ENCODE measurements at regions not wholly inside any gene's neighbourhood (a gene's known extent, or its start where the extent isn't known, plus 50 kb on each side); places are given as distances from the start of the nearest gene placed in this dataset.
"Not testable (repeated sequence)": the region's sequence is repeated elsewhere in the genome, so short reads cannot be mapped to it uniquely, and the experiment has no call there.

DNA sequence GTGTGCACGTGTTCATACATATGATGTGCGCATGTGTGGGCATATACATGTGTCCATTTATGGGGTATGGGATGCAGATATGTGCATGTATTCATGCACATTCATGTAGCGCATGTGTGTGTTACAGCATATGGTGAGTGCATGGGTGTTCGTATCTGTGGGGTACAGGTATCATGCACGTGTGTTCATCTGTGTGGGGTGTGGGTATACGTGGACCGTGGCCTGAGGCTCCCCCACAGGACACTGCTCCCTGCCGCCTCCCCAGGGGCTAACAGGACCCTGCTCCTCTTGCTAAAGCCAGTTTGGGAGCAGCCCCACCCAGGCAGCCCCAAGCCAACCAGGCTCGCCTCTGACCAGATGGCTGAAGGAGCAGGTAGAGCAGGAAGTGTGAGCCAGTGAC is 213.4 kb upstream of the POTEB2 start:
- TF ChIP-seq, protein P1, sequence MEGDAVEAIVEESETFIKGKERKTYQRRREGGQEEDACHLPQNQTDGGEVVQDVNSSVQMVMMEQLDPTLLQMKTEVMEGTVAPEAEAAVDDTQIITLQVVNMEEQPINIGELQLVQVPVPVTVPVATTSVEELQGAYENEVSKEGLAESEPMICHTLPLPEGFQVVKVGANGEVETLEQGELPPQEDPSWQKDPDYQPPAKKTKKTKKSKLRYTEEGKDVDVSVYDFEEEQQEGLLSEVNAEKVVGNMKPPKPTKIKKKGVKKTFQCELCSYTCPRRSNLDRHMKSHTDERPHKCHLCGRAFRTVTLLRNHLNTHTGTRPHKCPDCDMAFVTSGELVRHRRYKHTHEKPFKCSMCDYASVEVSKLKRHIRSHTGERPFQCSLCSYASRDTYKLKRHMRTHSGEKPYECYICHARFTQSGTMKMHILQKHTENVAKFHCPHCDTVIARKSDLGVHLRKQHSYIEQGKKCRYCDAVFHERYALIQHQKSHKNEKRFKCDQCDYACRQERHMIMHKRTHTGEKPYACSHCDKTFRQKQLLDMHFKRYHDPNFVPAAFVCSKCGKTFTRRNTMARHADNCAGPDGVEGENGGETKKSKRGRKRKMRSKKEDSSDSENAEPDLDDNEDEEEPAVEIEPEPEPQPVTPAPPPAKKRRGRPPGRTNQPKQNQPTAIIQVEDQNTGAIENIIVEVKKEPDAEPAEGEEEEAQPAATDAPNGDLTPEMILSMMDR (IDR thresholded peaks at IDR 0.05; ENCODE audit: low read depth, low read length, missing input control), result not testable (repeated sequence)
- TF ChIP-seq TAF1 (conservative IDR thresholded peaks at IDR 0.05); FOXA1 (IDR thresholded peaks at IDR 0.05); JUND (IDR thresholded peaks at IDR 0.05); GABPA (IDR thresholded peaks at IDR 0.05 in 1 of 2, conservative IDR thresholded peaks at IDR 0.05 in 1 of 2); SP1 (IDR thresholded peaks at IDR 0.05): not testable (repeated sequence)
- TF ChIP-seq, protein P2, sequence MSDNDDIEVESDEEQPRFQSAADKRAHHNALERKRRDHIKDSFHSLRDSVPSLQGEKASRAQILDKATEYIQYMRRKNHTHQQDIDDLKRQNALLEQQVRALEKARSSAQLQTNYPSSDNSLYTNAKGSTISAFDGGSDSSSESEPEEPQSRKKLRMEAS (IDR thresholded peaks at IDR 0.05), result not testable (repeated sequence)
- TF ChIP-seq, protein P3, sequence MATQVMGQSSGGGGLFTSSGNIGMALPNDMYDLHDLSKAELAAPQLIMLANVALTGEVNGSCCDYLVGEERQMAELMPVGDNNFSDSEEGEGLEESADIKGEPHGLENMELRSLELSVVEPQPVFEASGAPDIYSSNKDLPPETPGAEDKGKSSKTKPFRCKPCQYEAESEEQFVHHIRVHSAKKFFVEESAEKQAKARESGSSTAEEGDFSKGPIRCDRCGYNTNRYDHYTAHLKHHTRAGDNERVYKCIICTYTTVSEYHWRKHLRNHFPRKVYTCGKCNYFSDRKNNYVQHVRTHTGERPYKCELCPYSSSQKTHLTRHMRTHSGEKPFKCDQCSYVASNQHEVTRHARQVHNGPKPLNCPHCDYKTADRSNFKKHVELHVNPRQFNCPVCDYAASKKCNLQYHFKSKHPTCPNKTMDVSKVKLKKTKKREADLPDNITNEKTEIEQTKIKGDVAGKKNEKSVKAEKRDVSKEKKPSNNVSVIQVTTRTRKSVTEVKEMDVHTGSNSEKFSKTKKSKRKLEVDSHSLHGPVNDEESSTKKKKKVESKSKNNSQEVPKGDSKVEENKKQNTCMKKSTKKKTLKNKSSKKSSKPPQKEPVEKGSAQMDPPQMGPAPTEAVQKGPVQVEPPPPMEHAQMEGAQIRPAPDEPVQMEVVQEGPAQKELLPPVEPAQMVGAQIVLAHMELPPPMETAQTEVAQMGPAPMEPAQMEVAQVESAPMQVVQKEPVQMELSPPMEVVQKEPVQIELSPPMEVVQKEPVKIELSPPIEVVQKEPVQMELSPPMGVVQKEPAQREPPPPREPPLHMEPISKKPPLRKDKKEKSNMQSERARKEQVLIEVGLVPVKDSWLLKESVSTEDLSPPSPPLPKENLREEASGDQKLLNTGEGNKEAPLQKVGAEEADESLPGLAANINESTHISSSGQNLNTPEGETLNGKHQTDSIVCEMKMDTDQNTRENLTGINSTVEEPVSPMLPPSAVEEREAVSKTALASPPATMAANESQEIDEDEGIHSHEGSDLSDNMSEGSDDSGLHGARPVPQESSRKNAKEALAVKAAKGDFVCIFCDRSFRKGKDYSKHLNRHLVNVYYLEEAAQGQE (IDR thresholded peaks at IDR 0.05), result not testable (repeated sequence)
- TF ChIP-seq, protein P4, sequence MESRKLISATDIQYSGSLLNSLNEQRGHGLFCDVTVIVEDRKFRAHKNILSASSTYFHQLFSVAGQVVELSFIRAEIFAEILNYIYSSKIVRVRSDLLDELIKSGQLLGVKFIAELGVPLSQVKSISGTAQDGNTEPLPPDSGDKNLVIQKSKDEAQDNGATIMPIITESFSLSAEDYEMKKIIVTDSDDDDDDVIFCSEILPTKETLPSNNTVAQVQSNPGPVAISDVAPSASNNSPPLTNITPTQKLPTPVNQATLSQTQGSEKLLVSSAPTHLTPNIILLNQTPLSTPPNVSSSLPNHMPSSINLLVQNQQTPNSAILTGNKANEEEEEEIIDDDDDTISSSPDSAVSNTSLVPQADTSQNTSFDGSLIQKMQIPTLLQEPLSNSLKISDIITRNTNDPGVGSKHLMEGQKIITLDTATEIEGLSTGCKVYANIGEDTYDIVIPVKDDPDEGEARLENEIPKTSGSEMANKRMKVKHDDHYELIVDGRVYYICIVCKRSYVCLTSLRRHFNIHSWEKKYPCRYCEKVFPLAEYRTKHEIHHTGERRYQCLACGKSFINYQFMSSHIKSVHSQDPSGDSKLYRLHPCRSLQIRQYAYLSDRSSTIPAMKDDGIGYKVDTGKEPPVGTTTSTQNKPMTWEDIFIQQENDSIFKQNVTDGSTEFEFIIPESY (IDR thresholded peaks at IDR 0.05), result not testable (repeated sequence)

Measured in liver (tissue), 3 donors.